Epidermal melanocyte (primary cell): ENCODE measurements at regions not wholly inside any gene's neighbourhood (a gene's known extent, or its start where the extent isn't known, plus 50 kb on each side); places are given as distances from the start of the nearest gene placed in this dataset.
"Not testable (repeated sequence)": the region's sequence is repeated elsewhere in the genome, so short reads cannot be mapped to it uniquely, and the experiment has no call there.

Source experiments
- DNase-seq: peaks from one replicate; pipeline ENCODE4 v3.0.0; 2011; ENCODE audit warnings: low spot score; ENCODE audit not compliant: insufficient read length

- DNase-seq: not testable (repeated sequence)
Measured at GRCh38 chr12:54799966-54800365, 54.4 kb upstream of the MUCL1 start.

- DNase-seq: no peak
Measured at GRCh38 chr12:54798651-54799050, 55.7 kb upstream of the MUCL1 start.

GRCh38 chr12:54796991-54797390 is 57.3 kb upstream of the MUCL1 start:
- no peak for DNase-seq

GRCh38 chr12:54795644-54796043 is 58.7 kb upstream of the MUCL1 start:
- DNase-seq: no peak

DNA sequence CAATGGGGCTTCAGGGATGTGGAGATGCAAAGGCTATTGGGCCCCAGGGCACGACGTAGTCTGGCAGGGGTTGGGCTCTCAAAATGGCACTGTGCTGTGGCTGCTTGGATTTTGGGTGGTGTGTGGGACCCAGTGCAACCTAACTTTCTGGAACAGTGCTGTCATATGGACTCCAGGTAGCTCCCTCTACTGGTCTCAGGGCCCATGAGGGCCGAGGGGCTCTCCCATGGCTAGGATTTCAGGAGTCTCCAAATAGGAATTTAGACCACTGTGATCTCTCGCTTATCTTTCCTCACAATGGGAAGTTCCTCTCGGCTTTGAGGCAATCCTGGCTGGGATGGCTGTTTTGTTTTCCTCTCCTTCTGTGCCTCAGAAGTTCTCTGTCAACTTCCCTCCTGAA is 68.2 kb upstream of the MUCL1 start:
- DNase-seq: no peak

- DNase-seq: no peak
Measured at GRCh38 chr12:54784115-54784514, 70.2 kb upstream of the MUCL1 start.

DNA sequence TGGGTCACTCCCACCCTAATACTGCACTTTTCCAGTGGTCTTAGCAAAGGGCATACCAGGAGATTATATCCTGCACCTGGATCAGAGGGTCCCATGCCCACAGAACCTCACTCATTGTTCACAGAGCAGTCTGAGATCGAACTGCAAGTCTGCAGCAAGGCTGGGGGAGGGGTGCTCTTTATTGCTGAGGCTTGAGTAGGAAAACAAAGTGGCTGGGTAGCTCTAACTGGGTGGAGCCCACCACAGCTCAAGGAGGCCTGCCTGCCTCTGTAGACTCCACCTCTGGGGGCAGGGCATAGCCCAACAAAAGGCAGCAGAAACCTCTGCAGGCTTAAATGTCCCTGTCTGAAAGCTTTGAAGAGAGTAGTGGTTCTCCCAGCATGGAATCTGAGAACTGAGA is 77.3 kb upstream of the MUCL1 start:
- DNase-seq: not testable (repeated sequence)

DNA sequence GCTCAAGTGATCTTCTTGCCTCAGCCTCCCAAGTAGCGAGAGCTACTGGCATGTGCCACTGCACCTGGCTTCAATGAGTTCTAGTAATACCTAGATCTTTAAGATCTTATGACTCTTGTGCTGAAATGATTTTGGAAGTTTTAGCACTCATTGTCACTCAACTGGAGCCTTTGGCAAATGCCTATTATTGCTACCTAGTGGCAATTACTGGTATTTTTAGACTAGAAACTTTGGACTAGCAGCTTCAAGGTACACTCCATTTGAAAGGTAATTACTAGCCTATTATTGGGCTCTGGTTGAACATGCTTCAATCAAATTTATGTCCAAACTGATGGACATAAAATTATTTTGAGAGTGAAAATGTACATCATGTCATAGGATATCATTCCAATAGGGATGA is 80.7 kb upstream of the MUCL1 start:
- DNase-seq: no peak

GRCh38 chr12:54765652-54766051 is 88.7 kb upstream of the MUCL1 start:
- no peak for DNase-seq

DNA sequence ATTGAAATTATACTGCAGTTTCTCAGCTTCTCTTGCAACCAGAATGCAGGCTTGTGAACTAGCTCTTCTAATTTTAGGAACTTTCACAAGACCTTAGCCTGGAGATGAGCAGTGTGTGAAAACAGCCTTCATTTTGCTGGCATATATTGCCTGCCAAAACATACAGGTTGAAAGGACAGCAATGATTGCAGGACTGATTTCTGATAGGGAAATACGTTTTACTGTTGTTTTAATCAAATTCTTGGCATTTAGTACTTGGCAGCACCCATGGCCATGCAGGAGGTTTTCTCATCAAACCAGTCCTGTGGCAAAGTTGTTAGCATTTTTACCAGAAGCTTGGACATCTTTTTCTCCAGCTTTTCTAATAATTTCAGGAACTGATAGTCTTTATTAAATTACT is 91.9 kb upstream of the MUCL1 start:
- DNase-seq: no peak

DNA sequence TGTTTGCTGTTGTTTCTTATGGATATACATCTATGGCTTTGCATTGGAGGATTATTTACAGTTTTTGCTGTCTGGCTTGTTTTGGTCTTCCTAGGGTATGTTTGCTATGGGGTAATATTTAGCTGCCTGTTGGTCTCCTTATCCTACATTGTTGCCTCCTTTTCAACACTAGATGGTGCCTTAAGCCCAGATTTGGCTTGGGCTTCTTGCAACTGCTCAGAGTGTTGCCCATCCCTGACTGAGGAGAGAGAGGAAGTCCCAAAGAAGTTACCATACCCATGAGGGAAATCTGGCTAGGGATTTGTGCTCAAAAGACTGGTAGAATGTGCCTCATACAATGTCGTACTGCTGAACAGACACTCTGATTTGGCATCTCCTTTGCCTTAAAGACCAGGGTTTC is 94.6 kb upstream of the MUCL1 start:
- DNase-seq: no peak

DNA sequence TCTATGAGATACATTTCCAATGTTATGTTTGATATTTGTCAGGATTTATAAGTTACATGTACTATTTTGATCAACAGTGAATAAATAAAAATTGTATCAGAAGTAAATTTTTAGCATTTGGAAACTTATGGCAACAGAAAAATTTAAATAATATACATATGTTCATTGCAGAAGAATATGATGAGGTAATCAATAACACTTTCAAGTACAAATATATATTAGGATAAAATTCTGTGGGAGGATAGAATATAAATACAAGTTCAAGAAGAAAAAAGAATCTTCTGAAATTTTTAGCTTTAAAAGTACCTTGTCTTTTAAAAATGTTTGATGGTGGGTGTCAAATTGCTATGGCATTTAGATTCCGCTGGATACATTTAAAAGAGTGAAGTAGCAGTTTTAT is 102.8 kb upstream of the MUCL1 start:
- DNase-seq: no peak

DNA sequence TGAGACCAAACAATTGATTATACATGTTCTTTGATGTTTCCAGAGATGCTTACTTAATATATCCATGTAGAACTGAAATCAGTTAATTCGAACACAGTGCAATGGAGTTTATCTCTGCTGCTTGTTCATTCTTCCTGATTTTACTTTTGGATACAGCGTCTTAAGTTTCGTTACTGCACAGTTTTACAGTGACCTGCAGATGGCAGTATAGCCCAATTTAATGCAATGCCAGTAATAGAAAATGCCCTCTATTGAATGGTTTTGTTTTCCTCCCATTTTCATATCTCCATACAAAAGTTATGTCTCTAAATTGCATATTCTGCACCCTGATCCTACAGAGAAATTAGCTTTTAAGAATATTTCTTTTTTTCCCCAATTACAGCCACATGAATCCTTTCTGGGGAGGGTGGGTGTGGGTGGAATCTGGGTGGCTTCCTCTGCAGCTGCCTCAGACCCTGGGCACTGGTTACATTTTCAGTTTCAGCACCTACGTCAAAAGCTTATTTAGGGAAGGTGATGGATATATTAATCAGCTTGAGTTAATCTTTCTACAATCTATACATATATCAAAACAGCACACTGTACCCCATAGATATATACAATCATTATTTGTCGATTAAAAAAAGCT is 101.1 kb upstream of the DCD start:
- DNase-seq: peak; percentile 19

GRCh38 chr12:54744590-54744989 is 96.4 kb upstream of the DCD start:
- no peak for DNase-seq

GRCh38 chr12:54740882-54741281 is 92.7 kb upstream of the DCD start:
- no peak for DNase-seq

GRCh38 chr12:54736549-54736948 is 88.4 kb upstream of the DCD start:
- DNase-seq: no peak

DNA sequence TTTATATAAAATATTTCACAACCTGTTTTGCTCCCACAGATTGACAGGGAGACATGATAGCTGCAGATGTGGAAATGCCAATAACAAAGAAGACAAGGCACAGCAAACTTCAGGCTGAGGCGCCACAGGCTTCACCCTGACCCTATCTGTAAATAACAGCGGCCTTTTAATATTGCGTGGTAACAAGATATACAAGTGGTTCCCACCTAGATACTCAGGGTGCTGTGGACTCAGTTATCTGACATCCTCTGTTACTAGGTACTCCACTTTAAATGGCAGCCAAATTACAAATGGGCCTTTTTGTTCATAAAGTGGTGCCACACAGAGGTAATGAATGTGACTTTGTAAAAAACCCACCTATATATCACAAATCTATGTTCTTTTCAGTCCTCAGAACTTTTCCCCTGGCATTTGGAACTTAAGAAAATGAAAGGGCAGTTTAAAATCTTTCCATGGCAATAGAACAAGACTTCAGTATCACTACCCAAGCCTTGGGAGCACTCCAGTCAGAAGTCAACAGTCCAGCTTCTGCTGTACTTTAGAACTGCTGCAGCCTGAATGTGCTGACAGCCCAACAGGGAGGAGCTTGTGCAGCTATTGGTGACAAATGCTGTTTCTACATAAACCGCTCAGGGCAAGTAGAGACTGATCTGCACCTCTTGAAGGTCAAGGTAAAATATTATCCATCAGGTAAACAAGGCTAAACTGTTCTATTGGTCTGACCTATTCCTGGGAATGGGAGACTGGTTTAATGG is 86.2 kb upstream of the DCD start:
- no peak for DNase-seq

GRCh38 chr12:54725233-54725843 is 77.2 kb upstream of the DCD start:
- DNase-seq: no peak

GRCh38 chr12:54723379-54724256 is 75.5 kb upstream of the DCD start:
- no peak for DNase-seq

- no peak for DNase-seq
Measured at GRCh38 chr12:54721312-54721711, 73.1 kb upstream of the DCD start.

DNA sequence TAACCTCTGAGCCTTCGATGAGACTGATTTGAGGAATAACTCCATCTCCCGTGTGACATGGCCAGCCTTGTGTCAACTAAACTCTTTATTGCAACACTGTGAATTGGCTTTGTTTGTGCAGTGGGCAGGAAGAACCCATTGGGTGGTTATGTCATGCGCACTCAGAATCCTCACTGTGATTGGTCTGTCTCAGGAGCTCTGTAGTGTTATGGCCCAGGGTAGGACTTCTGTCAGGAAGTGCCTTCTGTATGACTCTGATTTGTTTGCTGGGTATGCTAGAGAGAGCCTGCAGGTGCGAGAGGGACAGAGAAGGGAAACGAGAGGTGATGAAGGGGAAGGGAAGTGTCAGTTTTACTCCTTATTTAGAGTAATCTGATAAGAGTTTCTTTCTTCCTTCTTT is 71.5 kb upstream of the DCD start:
- no peak for DNase-seq

DNA sequence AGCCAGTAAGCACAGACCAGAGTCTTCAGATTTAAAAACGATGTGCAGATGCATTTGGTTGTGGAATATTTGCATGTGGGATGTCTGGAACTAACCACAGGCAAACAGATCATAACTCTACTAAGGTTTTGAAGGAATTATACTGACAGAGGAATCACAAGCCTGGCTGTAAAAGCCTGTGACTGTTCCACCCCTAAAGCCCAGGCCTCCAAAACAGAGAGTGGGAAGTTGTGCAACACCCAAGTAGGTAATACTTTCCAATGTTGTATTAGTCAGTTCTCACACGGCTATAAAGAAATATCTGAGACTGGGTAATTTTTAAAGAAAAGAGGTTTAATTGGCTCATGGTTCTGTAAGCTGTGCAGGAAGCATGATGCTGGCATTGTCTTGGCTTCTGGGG is 68.1 kb upstream of the DCD start:
- no peak for DNase-seq
